ENCODE measurements at regions not wholly inside any gene's neighbourhood (a gene's known extent, or its start where the extent isn't known, plus 50 kb on each side); places are given as distances from the start of the nearest gene placed in this dataset.

DNA sequence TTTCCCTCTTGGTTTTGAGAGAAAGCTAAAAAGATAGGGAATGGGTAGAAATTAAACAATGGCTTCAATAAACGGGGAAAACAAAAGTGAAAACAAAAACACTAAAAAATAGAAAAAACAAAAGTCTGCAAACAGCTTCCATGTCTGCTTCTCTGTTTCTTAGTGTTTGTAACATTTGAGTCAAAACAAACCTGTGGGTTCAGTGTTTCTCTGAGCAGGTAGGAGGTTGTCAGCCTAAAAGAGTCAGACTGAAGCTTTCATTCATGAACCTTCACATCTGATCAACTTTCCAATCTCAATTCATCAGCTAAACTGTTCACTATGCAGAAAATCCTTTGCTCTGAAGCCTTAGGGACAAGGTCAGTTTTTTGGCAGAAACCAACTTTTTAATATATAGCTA lies 102.5 kb upstream of the ADAMTS16 start:
- Histone ChIP-seq H3K79me2 (ENCODE audit: control insufficient read depth, insufficient read depth, low read length) (no peaks in the 10 kb centered on the region), H3K9ac (ENCODE audit: low read length) (no peak overlapping the region), H3K9me3 (ENCODE audit: control extremely low read depth in 1 of 3, control insufficient read depth in 2 of 3, insufficient read depth in 1 of 3, low read length in 2 of 3) (peaks cover 0 to 6% (median 0%) of the 10 kb centered on the region in 3 donors), H3K27ac (ENCODE audit: low read length in 2 of 2) (no peak overlapping the region), H3K27me3 (replicated peaks in 1 of 4; ENCODE audit: control extremely low read depth in 1 of 4, control insufficient read depth in 3 of 4, insufficient read depth in 4 of 4, low read length in 3 of 4) (no peaks in the 10 kb centered on the region), H4K20me1 (ENCODE audit: control insufficient read depth, insufficient read depth, low read length, poor library complexity, severe bottlenecking) (no peaks in the 10 kb centered on the region), H3K36me3 (replicated peaks in 1 of 2; ENCODE audit: control extremely low read depth in 1 of 2, control insufficient read depth in 1 of 2, extremely low read depth in 1 of 2, insufficient read depth in 2 of 2, low read length in 1 of 2) (no peaks in the 10 kb centered on the region), H3K4me2 (replicated peaks; ENCODE audit: low read depth, low read length, poor library complexity, severe bottlenecking) (no peak overlapping the region), H2AFZ (ENCODE audit: insufficient read depth, low read depth, low read length, poor library complexity, severe bottlenecking) (no peak overlapping the region), H3K4me1 (ENCODE audit: control insufficient read depth in 2 of 2, insufficient read depth in 2 of 2, low read length in 2 of 2) (no peaks in the 10 kb centered on the region), H3K4me3 (ENCODE audit: control extremely low read depth in 1 of 5, extremely low read depth in 1 of 5, insufficient read depth in 1 of 5, low read depth in 2 of 5, low read length in 4 of 5) (no peak overlapping the region)
- H3K4me1 Mint-ChIP-seq: no peaks in the 10 kb centered on the region
- ATAC-seq (ENCODE audit: low read depth) (no peak), DNase-seq (no peak)
- no peak overlapping the region for H3K4me3 Mint-ChIP-seq
- TF ChIP-seq, protein P1, sequence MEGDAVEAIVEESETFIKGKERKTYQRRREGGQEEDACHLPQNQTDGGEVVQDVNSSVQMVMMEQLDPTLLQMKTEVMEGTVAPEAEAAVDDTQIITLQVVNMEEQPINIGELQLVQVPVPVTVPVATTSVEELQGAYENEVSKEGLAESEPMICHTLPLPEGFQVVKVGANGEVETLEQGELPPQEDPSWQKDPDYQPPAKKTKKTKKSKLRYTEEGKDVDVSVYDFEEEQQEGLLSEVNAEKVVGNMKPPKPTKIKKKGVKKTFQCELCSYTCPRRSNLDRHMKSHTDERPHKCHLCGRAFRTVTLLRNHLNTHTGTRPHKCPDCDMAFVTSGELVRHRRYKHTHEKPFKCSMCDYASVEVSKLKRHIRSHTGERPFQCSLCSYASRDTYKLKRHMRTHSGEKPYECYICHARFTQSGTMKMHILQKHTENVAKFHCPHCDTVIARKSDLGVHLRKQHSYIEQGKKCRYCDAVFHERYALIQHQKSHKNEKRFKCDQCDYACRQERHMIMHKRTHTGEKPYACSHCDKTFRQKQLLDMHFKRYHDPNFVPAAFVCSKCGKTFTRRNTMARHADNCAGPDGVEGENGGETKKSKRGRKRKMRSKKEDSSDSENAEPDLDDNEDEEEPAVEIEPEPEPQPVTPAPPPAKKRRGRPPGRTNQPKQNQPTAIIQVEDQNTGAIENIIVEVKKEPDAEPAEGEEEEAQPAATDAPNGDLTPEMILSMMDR (IDR thresholded peaks at IDR 0.05): no peak
- no peak for TF ChIP-seq EZH2 (IDR thresholded peaks at IDR 0.05; ENCODE audit: borderline replicate concordance, insufficient read depth, low read depth, low read length, poor library complexity, severe bottlenecking)
- WGBS (ENCODE audit: insufficient coverage): no CpG with 5 or more reads among the region's 1 CpG
- no peak overlapping the region for H3K27ac Mint-ChIP-seq
- H3K27me3 Mint-ChIP-seq: no peaks in the 10 kb centered on the region
- intact Hi-C loops (cut with micrococcal nuclease): no loop called here
- H3K9me3 Mint-ChIP-seq (ENCODE audit: insufficient read depth): no peaks in the 10 kb centered on the region
- CTCF ChIA-PET: no interaction called here
- POLR2A ChIA-PET: no interaction called here

DNA sequence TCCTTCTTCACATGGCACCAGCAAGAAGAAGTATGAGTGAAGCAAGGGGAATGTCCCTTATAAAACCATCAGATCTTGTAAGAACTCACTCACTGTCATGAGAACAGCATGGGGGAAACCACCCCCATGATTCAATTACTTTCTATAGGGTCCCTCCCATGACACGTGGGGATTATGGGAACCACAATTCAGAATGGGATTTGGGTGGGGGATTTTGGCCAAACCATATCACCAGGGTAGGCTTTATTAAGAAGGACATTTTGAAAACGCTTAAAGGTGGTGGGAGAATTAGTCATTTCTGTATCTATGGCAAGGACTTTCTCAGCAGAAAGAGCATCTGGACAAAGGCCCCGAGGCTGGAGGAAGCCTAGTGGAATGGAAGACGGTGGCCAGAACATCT lies 100.2 kb upstream of the ADAMTS16 start:
- no peaks in the 10 kb centered on the region for H3K27me3 Mint-ChIP-seq
- no peak for ATAC-seq (ENCODE audit: low read depth)
- intact Hi-C loops (cut with micrococcal nuclease): no loop called here

More for the DNA sequence above, 100.2 kb upstream of the ADAMTS16 start:
- Histone ChIP-seq H3K36me3 (replicated peaks in 1 of 2; ENCODE audit: control extremely low read depth in 1 of 2, control insufficient read depth in 1 of 2, extremely low read depth in 1 of 2, insufficient read depth in 2 of 2, low read length in 1 of 2) (no peaks in the 10 kb centered on the region), H3K4me1 (ENCODE audit: control insufficient read depth in 2 of 2, insufficient read depth in 2 of 2, low read length in 2 of 2) (no peaks in the 10 kb centered on the region), H3K27me3 (replicated peaks in 1 of 4; ENCODE audit: control extremely low read depth in 1 of 4, control insufficient read depth in 3 of 4, insufficient read depth in 4 of 4, low read length in 3 of 4) (no peaks in the 10 kb centered on the region), H4K20me1 (ENCODE audit: control insufficient read depth, insufficient read depth, low read length, poor library complexity, severe bottlenecking) (no peaks in the 10 kb centered on the region), H3K4me3 (ENCODE audit: control extremely low read depth in 1 of 5, extremely low read depth in 1 of 5, insufficient read depth in 1 of 5, low read depth in 2 of 5, low read length in 4 of 5) (no peak overlapping the region), H3K9me3 (ENCODE audit: control extremely low read depth in 1 of 3, control insufficient read depth in 2 of 3, insufficient read depth in 1 of 3, low read length in 2 of 3) (peaks cover 0 to 3% (median 0%) of the 10 kb centered on the region in 3 donors), H3K79me2 (ENCODE audit: control insufficient read depth, insufficient read depth, low read length) (no peaks in the 10 kb centered on the region), H3K27ac (ENCODE audit: low read length in 2 of 2) (no peak overlapping the region), H2AFZ (ENCODE audit: insufficient read depth, low read depth, low read length, poor library complexity, severe bottlenecking) (no peak overlapping the region), H3K4me2 (replicated peaks; ENCODE audit: low read depth, low read length, poor library complexity, severe bottlenecking) (no peak overlapping the region), H3K9ac (ENCODE audit: low read length) (no peak overlapping the region)
- Mint-ChIP-seq H3K27ac (no peak overlapping the region), H3K9me3 (ENCODE audit: insufficient read depth) (no peaks in the 10 kb centered on the region), H3K4me1 (no peaks in the 10 kb centered on the region), H3K4me3 (no peak overlapping the region)
- no peak for TF ChIP-seq EZH2 (IDR thresholded peaks at IDR 0.05; ENCODE audit: borderline replicate concordance, insufficient read depth, low read depth, low read length, poor library complexity, severe bottlenecking)
- TF ChIP-seq, protein P1 (IDR thresholded peaks at IDR 0.05): no peak
- CTCF ChIA-PET: no interaction called here
- POLR2A ChIA-PET: no interaction called here
- WGBS (ENCODE audit: insufficient coverage): 70% methylated on average over 3 of the region's 4 CpGs
- no peak for DNase-seq
